ENCODE measurements at regions not wholly inside any gene's neighbourhood (a gene's known extent, or its start where the extent isn't known, plus 50 kb on each side); places are given as distances from the start of the nearest gene placed in this dataset.

GRCh38 chr4:141464366-141464765 is 172.0 kb upstream of the IL15 start:
- no peak for DNase-seq

GRCh38 chr4:141465171-141465570 is 171.2 kb upstream of the IL15 start:
- DNase-seq = no peak

GRCh38 chr4:141467225-141467624 is 169.2 kb upstream of the IL15 start:
- DNase-seq = no peak

GRCh38 chr4:141469392-141469791 is 167.0 kb upstream of the IL15 start:
- no peak for DNase-seq

GRCh38 chr4:141473026-141473540 is 163.3 kb upstream of the IL15 start:
- no peak for DNase-seq

- no peak for DNase-seq
Measured at GRCh38 chr4:141473952-141474351, 162.4 kb upstream of the IL15 start.

GRCh38 chr4:141480950-141481349 is 155.4 kb upstream of the IL15 start:
- DNase-seq = no peak

- DNase-seq = peak; percentile 4
Measured at GRCh38 chr4:141484298-141484697, 152.1 kb upstream of the IL15 start.

- no peak for DNase-seq
Measured at GRCh38 chr4:141486375-141486997, 149.9 kb upstream of the IL15 start.

- peak; percentile 10 for DNase-seq
Measured at GRCh38 chr4:141497627-141498026, 138.8 kb upstream of the IL15 start.

GRCh38 chr4:141499261-141499853 is 137.0 kb upstream of the IL15 start:
- no peak for DNase-seq

GRCh38 chr4:141501395-141501794 is 135.0 kb upstream of the IL15 start:
- no peak for DNase-seq

GRCh38 chr4:141501931-141502330 is 134.5 kb upstream of the IL15 start:
- DNase-seq = no peak

- DNase-seq = no peak
Measured at GRCh38 chr4:141502755-141503154, 133.6 kb upstream of the IL15 start.

- DNase-seq = no peak
Measured at GRCh38 chr4:141503260-141503659, 133.1 kb upstream of the IL15 start.

GRCh38 chr4:141511055-141511454 is 125.3 kb upstream of the IL15 start:
- DNase-seq = no peak

GRCh38 chr4:141513866-141514265 is 122.5 kb upstream of the IL15 start:
- DNase-seq = no peak

GRCh38 chr4:141518222-141518621 is 118.2 kb upstream of the IL15 start:
- no peak for DNase-seq

GRCh38 chr4:141524116-141524515 is 112.3 kb upstream of the IL15 start:
- DNase-seq = no peak

- DNase-seq = no peak
Measured at GRCh38 chr4:141524841-141525240, 111.5 kb upstream of the IL15 start.

GRCh38 chr4:141530627-141531026 is 105.8 kb upstream of the IL15 start:
- no peak for DNase-seq

GRCh38 chr4:141534985-141535384 is 101.4 kb upstream of the IL15 start:
- no peak for DNase-seq

- DNase-seq = no peak
Measured at GRCh38 chr4:141538001-141538400, 98.4 kb upstream of the IL15 start.

- no peak for DNase-seq
Measured at GRCh38 chr4:141540643-141541042, 95.7 kb upstream of the IL15 start.

GRCh38 chr4:141541851-141542250 is 94.5 kb upstream of the IL15 start:
- DNase-seq = no peak

Measured in activated CD4-positive, alpha-beta T cell treated with anti-CD3 and anti-CD28 coated beads, Interleukin-2, amount 50 U/mL, for 16 hours (primary cell).